H1 (cell line): ENCODE measurements at regions not wholly inside any gene's neighbourhood (a gene's known extent, or its start where the extent isn't known, plus 50 kb on each side); places are given as distances from the start of the nearest gene placed in this dataset.
A peak's percentile ranks its signal among the peaks of the same experiment; 100 is the strongest.

Experiments used
- CTCF ChIA-PET: fragments of 300-600 bp; sonication (Branson Sonifier 250); formaldehyde crosslinking; loops from one replicate; lab custom pipeline; 2021; ENCODE audit not compliant: partially characterized antibody; lab: Charles Lee
- POLR2A ChIA-PET: fragments of 300-600 bp; sonication (Branson Sonifier 250); formaldehyde crosslinking; loops from one replicate; lab custom pipeline; 2021; ENCODE audit warnings: inconsistent platforms; ENCODE audit not compliant: partially characterized antibody; lab: Charles Lee
- DNase-seq, 2 experiments: peaks; one replicate each; pipeline versions ENCODE4 v3.0.0 to v3.0.0-alpha.2; 2010 to 2022; ENCODE audit warnings: low spot score in 2 of 2, low read depth in 1 of 2, mixed read lengths in 1 of 2
- FAIRE-seq: peaks from 2 replicates; lab custom pipeline; 2011; peaks lifted over from hg19 to GRCh38; lab: Jason Lieb, UNC
- H2AFZ ChIP-seq: 2 replicates; pipeline ENCODE4 v1.8.1; 2012; ENCODE audit warnings: low read length, inconsistent platforms
- H2AK5ac ChIP-seq: 2 replicates; pipeline ENCODE4 v1.6.1; 2013; ENCODE audit warnings: low read depth, low read length
- H2BK120ac ChIP-seq: replicated peaks from 2 replicates; pipeline ENCODE3; 2013; ENCODE audit warnings: low read depth, low read length, inconsistent platforms
- H2BK12ac ChIP-seq: 2 replicates; pipeline ENCODE4 v1.6.1; 2013; ENCODE audit warnings: low read depth, low read length
- H2BK15ac ChIP-seq: 2 replicates; pipeline ENCODE4 v1.6.1; 2013; ENCODE audit warnings: low read length
- H2BK20ac ChIP-seq: 2 replicates; pipeline ENCODE4 v1.6.1; 2013; ENCODE audit warnings: low read length
- H2BK5ac ChIP-seq: 2 replicates; pipeline ENCODE4 v1.6.1; 2013; ENCODE audit warnings: low read depth, low read length
- H3K14ac ChIP-seq: 2 replicates; pipeline ENCODE4 v1.6.1; 2013; ENCODE audit warnings: inconsistent platforms; ENCODE audit not compliant: insufficient read length
- H3K18ac ChIP-seq: 2 replicates; pipeline ENCODE4 v1.6.1; 2013; ENCODE audit warnings: low read length; ENCODE audit errors: extremely low read depth
- H3K23ac ChIP-seq: 2 replicates; pipeline ENCODE4 v1.6.1; 2013; ENCODE audit warnings: inconsistent platforms; ENCODE audit not compliant: insufficient read length
- H3K23me2 ChIP-seq: 2 replicates; pipeline ENCODE4 v1.6.1; 2013; ENCODE audit warnings: low read depth, low read length
- H3K27ac ChIP-seq: 2 replicates; pipeline ENCODE4 v1.6.1; 2011; ENCODE audit warnings: low read depth, low read length, inconsistent platforms
- H3K27me3 ChIP-seq, 4 experiments: replicated peaks in 1 of 4; 1 replicate in 1 of 4; 2 replicates in 3 of 4; pipeline versions ENCODE4 v1.6.1 to v1.8.1; 2011 to 2013; ENCODE audit warnings: low read length in 3 of 4, mild to moderate bottlenecking in 3 of 4, inconsistent platforms in 2 of 4, mixed read lengths in 2 of 4, moderate library complexity in 1 of 4; ENCODE audit not compliant: control insufficient read depth in 3 of 4, insufficient read depth in 3 of 4; ENCODE audit errors: extremely low read depth in 1 of 4
- H3K36me3 ChIP-seq, 4 experiments: 2 replicates each; pipeline versions ENCODE4 v1.6.1 to v1.8.1; 2011 to 2013; ENCODE audit warnings: mild to moderate bottlenecking in 4 of 4, low read length in 3 of 4, moderate library complexity in 2 of 4, control low read depth in 1 of 4, inconsistent platforms in 1 of 4; ENCODE audit not compliant: insufficient read depth in 4 of 4, control insufficient read depth in 2 of 4
- H3K4ac ChIP-seq: replicated peaks from 2 replicates; pipeline ENCODE3; 2013; ENCODE audit warnings: low read length, low read depth, mixed read lengths, inconsistent platforms; ENCODE audit not compliant: insufficient read length
- H3K4me1 ChIP-seq, 4 experiments: replicated peaks in 1 of 4; 1 replicate in 1 of 4; 2 replicates in 3 of 4; pipeline versions ENCODE4 v1.6.1 to v1.8.1; 2011 to 2013; ENCODE audit warnings: low read length in 3 of 4, inconsistent platforms in 2 of 4, mixed read lengths in 1 of 4; ENCODE audit not compliant: insufficient read depth in 4 of 4, control insufficient read depth in 3 of 4
- H3K4me2 ChIP-seq, 2 experiments: 2 replicates each; pipeline versions ENCODE4 v1.6.1 to v1.8.1; 2011 to 2013; ENCODE audit warnings: low read depth in 2 of 2, low read length in 2 of 2, control low read depth in 1 of 2, inconsistent platforms in 1 of 2, mild to moderate bottlenecking in 1 of 2; ENCODE audit not compliant: insufficient read depth in 1 of 2
- H3K4me3 ChIP-seq, 4 experiments: fragments of 200-600, 300-600 bp in 1 of 4; sonication (generic), shearing (Covaris generic), sonication (Bioruptor Twin) in 1 of 4; 2 replicates each; pipeline versions ENCODE4 v1.5.1 to v1.8.1; 2011 to 2016; ENCODE audit warnings: low read length in 4 of 4, low read depth in 3 of 4, control low read depth in 2 of 4, inconsistent platforms in 2 of 4, mild to moderate bottlenecking in 2 of 4, mixed read lengths in 1 of 4, moderate library complexity in 1 of 4; ENCODE audit not compliant: insufficient read depth in 2 of 4; ENCODE audit errors: extremely low read depth in 1 of 4
- H3K56ac ChIP-seq: replicated peaks from 2 replicates; pipeline ENCODE3; 2013; ENCODE audit warnings: low read depth, mild to moderate bottlenecking, mixed read lengths, low read length, inconsistent platforms; ENCODE audit not compliant: insufficient read length
- H3K79me1 ChIP-seq: 2 replicates; pipeline ENCODE4 v1.6.1; 2013; ENCODE audit warnings: low read depth, low read length, control low read depth
- H3K79me2 ChIP-seq, 2 experiments: 2 replicates each; pipeline versions ENCODE4 v1.6.1 to v1.8.1; 2012 to 2013; ENCODE audit warnings: low read length in 2 of 2, mild to moderate bottlenecking in 2 of 2, inconsistent platforms in 1 of 2; ENCODE audit not compliant: insufficient read depth in 2 of 2, control insufficient read depth in 1 of 2
- H3K9ac ChIP-seq, 4 experiments: replicated peaks in 1 of 4; 1 replicate in 1 of 4; 2 replicates in 3 of 4; pipeline versions ENCODE4 v1.6.1 to v1.8.1; 2011 to 2013; ENCODE audit warnings: low read depth in 3 of 4, low read length in 3 of 4, control low read depth in 2 of 4, mild to moderate bottlenecking in 2 of 4, moderate library complexity in 2 of 4, inconsistent platforms in 1 of 4; ENCODE audit errors: extremely low read depth in 1 of 4
- H3K9me3 ChIP-seq, 2 experiments: 2 replicates each; pipeline versions ENCODE4 v1.6.1 to v1.8.1; 2012 to 2013; ENCODE audit warnings: mild to moderate bottlenecking in 2 of 2, moderate library complexity in 2 of 2, control low read depth in 1 of 2, inconsistent platforms in 1 of 2, low read depth in 1 of 2, low read length in 1 of 2, mixed read lengths in 1 of 2; ENCODE audit not compliant: insufficient read depth in 2 of 2
- H4K20me1 ChIP-seq, 2 experiments: replicated peaks in 1 of 2; 2 replicates each; pipeline versions ENCODE3 to v1.8.1; 2011 to 2013; ENCODE audit warnings: inconsistent platforms in 2 of 2, low read length in 2 of 2, mild to moderate bottlenecking in 1 of 2; ENCODE audit not compliant: insufficient read depth in 2 of 2, control insufficient read depth in 1 of 2
- H4K5ac ChIP-seq: 2 replicates; pipeline ENCODE4 v1.6.1; 2013; ENCODE audit warnings: low read length, low read depth, mixed read lengths, inconsistent platforms; ENCODE audit not compliant: insufficient read length
- H4K8ac ChIP-seq: 2 replicates; pipeline ENCODE4 v1.8.0; 2013; ENCODE audit warnings: mild to moderate bottlenecking, moderate library complexity, low read length, inconsistent platforms; ENCODE audit not compliant: insufficient read depth; ENCODE audit errors: extremely low read depth
- H4K91ac ChIP-seq: replicated peaks from 2 replicates; pipeline ENCODE3; 2013; ENCODE audit warnings: low read length, mixed read lengths, inconsistent platforms; ENCODE audit not compliant: insufficient read length
- ASH2L ChIP-seq: fragments of 200-600, 300-600 bp; sonication (generic); IDR thresholded peaks from one replicate; pipeline ENCODE4 v1.7.1; 2017; ENCODE audit warnings: low read length
- BRCA1 ChIP-seq: IDR thresholded peaks from 2 replicates; pipeline ENCODE4 v1.6.1; 2012; ENCODE audit warnings: low read depth, low read length, improper control_type of control experiment
- CHD1 ChIP-seq: IDR thresholded peaks from 2 replicates; pipeline ENCODE4 v1.6.1; 2012; ENCODE audit warnings: low read depth, low read length, improper control_type of control experiment
- CHD2 ChIP-seq: IDR thresholded peaks from 2 replicates; pipeline ENCODE4 v1.6.1; 2012; ENCODE audit warnings: low read length, improper control_type of control experiment
- CREB1 ChIP-seq: IDR thresholded peaks from 2 replicates; pipeline ENCODE4 v1.6.1; 2012; ENCODE audit warnings: inconsistent platforms
- EZH2 ChIP-seq: fragments of 200-600 bp; sonication (generic); IDR thresholded peaks from 2 replicates; pipeline ENCODE4 v1.7.1; 2012; ENCODE audit warnings: low read depth, mild to moderate bottlenecking, moderate library complexity, low read length, inconsistent platforms; ENCODE audit not compliant: severe bottlenecking
- FOSL1 ChIP-seq: IDR thresholded peaks from 2 replicates; pipeline ENCODE4 v1.6.1; 2011; ENCODE audit warnings: mild to moderate bottlenecking, low read depth, low read length, moderate library complexity; ENCODE audit not compliant: insufficient read depth
- HDAC6 ChIP-seq: IDR thresholded peaks from one replicate; pipeline ENCODE4 v1.7.1; 2012; ENCODE audit warnings: low read depth, mild to moderate bottlenecking, inconsistent platforms, low read length, moderate library complexity
- JUND ChIP-seq: IDR thresholded peaks from 2 replicates; pipeline ENCODE4 v1.6.1; 2011; ENCODE audit warnings: mild to moderate bottlenecking, improper control_type of control experiment, low read length
- KDM4A ChIP-seq: IDR thresholded peaks from one replicate; pipeline ENCODE4 v1.7.1; 2012; ENCODE audit warnings: low read depth, mild to moderate bottlenecking, moderate library complexity, low read length, inconsistent platforms; ENCODE audit not compliant: severe bottlenecking
- MAFK ChIP-seq: IDR thresholded peaks from 2 replicates; pipeline ENCODE4 v1.6.1; 2012; ENCODE audit warnings: low read depth, mild to moderate bottlenecking, improper control_type of control experiment, low read length
- NANOG ChIP-seq: IDR thresholded peaks from 2 replicates; pipeline ENCODE4 v1.6.1; 2011; ENCODE audit warnings: low read length, low read depth, mild to moderate bottlenecking, inconsistent platforms; ENCODE audit not compliant: insufficient read depth, poor library complexity, severe bottlenecking
- NRF1 ChIP-seq: IDR thresholded peaks from 2 replicates; pipeline ENCODE4 v1.6.1; 2011; ENCODE audit warnings: mild to moderate bottlenecking, low read depth, low read length, improper control_type of control experiment
- POLR2A ChIP-seq, 2 experiments: IDR thresholded peaks; 1 replicate in 1 of 2; 2 replicates in 1 of 2; pipeline ENCODE4 v1.6.1; 2011; ENCODE audit warnings: low read depth in 2 of 2, low read length in 2 of 2, mild to moderate bottlenecking in 2 of 2; ENCODE audit errors: control extremely low read depth in 1 of 2
- POLR2AphosphoS5 ChIP-seq: IDR thresholded peaks from 2 replicates; pipeline ENCODE4 v1.6.1; 2011; ENCODE audit warnings: low read depth, low read length
- SIX5 ChIP-seq: IDR thresholded peaks from 2 replicates; pipeline ENCODE4 v1.6.1; 2011; ENCODE audit warnings: mild to moderate bottlenecking, low read depth, low read length
- SP4 ChIP-seq: IDR thresholded peaks from 2 replicates; pipeline ENCODE4 v1.6.1; 2012; ENCODE audit warnings: low read length, inconsistent platforms
- WGBS, 2 experiments: shearing (Covaris generic) in 1 of 2; methylation state at CpG; one replicate each; pipeline versions ENCODE4 v1.1.6 to v1.1.7; 2013 to 2015; ENCODE audit warnings: low lambda C conversion rate in 2 of 2, mixed read lengths in 2 of 2, inconsistent platforms in 1 of 2, low coverage in 1 of 2, missing lambda C conversion rate in 1 of 2; ENCODE audit not compliant: insufficient replicate concordance in 2 of 2, insufficient coverage in 1 of 2, insufficient read length in 1 of 2; ENCODE audit errors: extremely low coverage in 1 of 2, missing lambda C conversion rate in 1 of 2; 5-methylcytosine and 5-hydroxymethylcytosine counted together

GRCh38 chr20:16966276-16966880, 218.2 kb downstream of the OTOR start:
- FAIRE-seq: no peak
- no peak overlapping the region for H2AK5ac ChIP-seq
- no peak overlapping the region for H4K5ac ChIP-seq
- no peak overlapping the region for H3K18ac ChIP-seq
- H3K23ac ChIP-seq: no peak overlapping the region
- no peak overlapping the region for H3K9ac ChIP-seq
- H3K4me3 ChIP-seq: no peak overlapping the region
- H3K56ac ChIP-seq: no peak overlapping the region
- 0 out of 2 replicates have a peak overlapping the region, but pooled peaks have one; percentile 21 for H2AFZ ChIP-seq
- no peak overlapping the region for H2BK12ac ChIP-seq
- H3K27ac ChIP-seq: no peak overlapping the region
- H4K8ac ChIP-seq: no peak overlapping the region
- no peaks in the 10 kb centered on the region for H3K4me1 ChIP-seq
- ChIA-PET POLR2A (no interaction called here), CTCF (no interaction called here)
- no peak overlapping the region for H2BK15ac ChIP-seq
- no peak overlapping the region for H3K14ac ChIP-seq
- H3K4ac ChIP-seq: no peak overlapping the region
- H3K23me2 ChIP-seq: no peaks in the 10 kb centered on the region
- H4K91ac ChIP-seq: no peak overlapping the region
- DNase-seq: no peak
- H2BK20ac ChIP-seq: no peak overlapping the region
- no peaks in the 10 kb centered on the region for H3K36me3 ChIP-seq
- H3K79me2 ChIP-seq: no peaks in the 10 kb centered on the region
- no peaks in the 10 kb centered on the region for H3K79me1 ChIP-seq
- 96% methylated on average over 2 of the region's 3 CpGs; no CpG with 5 or more reads in 1 of the 2 experiments for WGBS, 2 experiments
- H4K20me1 ChIP-seq: no peaks in the 10 kb centered on the region
- H3K27me3 ChIP-seq: no peaks in the 10 kb centered on the region
- no peak overlapping the region for H2BK120ac ChIP-seq
- no peak overlapping the region for H3K4me2 ChIP-seq
- H3K9me3 ChIP-seq: peaks cover 2 to 5% of the 10 kb centered on the region in 2 experiments; a peak in 1 of 4 replicates
- H2BK5ac ChIP-seq: no peak overlapping the region
- TF ChIP-seq NRF1 (no peak), EZH2 (no peak), KDM4A (no peak), HDAC6 (no peak), NANOG (no peak), CHD1 (no peak), POLR2A (IDR thresholded peaks at IDR 0.05; ENCODE audit: control extremely low read depth in 1 of 2, low read depth in 2 of 2, low read length in 2 of 2) (no peak), BRCA1 (no peak), FOSL1 (no peak), MAFK (no peak), CHD2 (no peak), CREB1 (no peak), SP4 (no peak), ASH2L (no peak), JUND (no peak), SIX5 (no peak), POLR2AphosphoS5 (no peak)
